GM04503 (cell line): ENCODE measurements at regions not wholly inside any gene's neighbourhood (a gene's known extent, or its start where the extent isn't known, plus 50 kb on each side); places are given as distances from the start of the nearest gene placed in this dataset.

Experiments
- DNase-seq: peaks from one replicate; pipeline ENCODE4 v3.0.0-alpha.2; 2012; ENCODE audit warnings: low read depth

- no peak for DNase-seq
Observed at GRCh38 chr9:23314247-23314646, 511.8 kb downstream of the ELAVL2 start.

GRCh38 chr9:23319092-23319491 lies 506.9 kb downstream of the ELAVL2 start:
- DNase-seq: no peak

GRCh38 chr9:23321049-23321448 lies 505.0 kb downstream of the ELAVL2 start:
- no peak for DNase-seq

GRCh38 chr9:23322392-23322791 lies 503.6 kb downstream of the ELAVL2 start:
- DNase-seq: no peak

GRCh38 chr9:23324511-23324910 lies 501.5 kb downstream of the ELAVL2 start:
- no peak for DNase-seq

- DNase-seq: no peak
Observed at GRCh38 chr9:23326597-23326996, 499.4 kb downstream of the ELAVL2 start.

GRCh38 chr9:23341346-23341745 lies 484.7 kb downstream of the ELAVL2 start:
- DNase-seq: no peak

- no peak for DNase-seq
Observed at GRCh38 chr9:23342291-23342690, 483.7 kb downstream of the ELAVL2 start.

GRCh38 chr9:23343226-23343625 lies 482.8 kb downstream of the ELAVL2 start:
- no peak for DNase-seq

GRCh38 chr9:23361096-23361495 lies 464.9 kb downstream of the ELAVL2 start:
- DNase-seq: no peak

- DNase-seq: no peak
Observed at GRCh38 chr9:23372703-23373102, 453.3 kb downstream of the ELAVL2 start.

- DNase-seq: no peak
Observed at GRCh38 chr9:23375511-23375910, 450.5 kb downstream of the ELAVL2 start.

GRCh38 chr9:23379842-23380241 lies 446.2 kb downstream of the ELAVL2 start:
- no peak for DNase-seq

GRCh38 chr9:23380821-23381220 lies 445.2 kb downstream of the ELAVL2 start:
- no peak for DNase-seq

GRCh38 chr9:23382418-23382817 lies 443.6 kb downstream of the ELAVL2 start:
- DNase-seq: no peak

GRCh38 chr9:23394189-23394588 lies 431.9 kb downstream of the ELAVL2 start:
- no peak for DNase-seq

GRCh38 chr9:23408874-23409273 lies 417.2 kb downstream of the ELAVL2 start:
- DNase-seq: no peak

GRCh38 chr9:23412046-23412445 lies 414.0 kb downstream of the ELAVL2 start:
- DNase-seq: no peak

GRCh38 chr9:23412458-23412857 lies 413.6 kb downstream of the ELAVL2 start:
- no peak for DNase-seq

- DNase-seq: no peak
Observed at GRCh38 chr9:23413541-23413940, 412.5 kb downstream of the ELAVL2 start.

GRCh38 chr9:23423999-23424398 lies 402.0 kb downstream of the ELAVL2 start:
- no peak for DNase-seq

- DNase-seq: no peak
Observed at GRCh38 chr9:23426144-23426543, 399.9 kb downstream of the ELAVL2 start.

GRCh38 chr9:23431459-23431858 lies 394.6 kb downstream of the ELAVL2 start:
- DNase-seq: no peak

- no peak for DNase-seq
Observed at GRCh38 chr9:23434654-23435053, 391.4 kb downstream of the ELAVL2 start.

GRCh38 chr9:23438299-23438907 lies 387.6 kb downstream of the ELAVL2 start:
- DNase-seq: no peak
